ENCODE measurements at regions not wholly inside any gene's neighbourhood (a gene's known extent, or its start where the extent isn't known, plus 50 kb on each side); places are given as distances from the start of the nearest gene placed in this dataset.
A peak's percentile ranks its signal among the peaks of the same experiment; 100 is the strongest.
"Not testable (repeated sequence)": the region's sequence is repeated elsewhere in the genome, so short reads cannot be mapped to it uniquely, and the experiment has no call there.

DNA sequence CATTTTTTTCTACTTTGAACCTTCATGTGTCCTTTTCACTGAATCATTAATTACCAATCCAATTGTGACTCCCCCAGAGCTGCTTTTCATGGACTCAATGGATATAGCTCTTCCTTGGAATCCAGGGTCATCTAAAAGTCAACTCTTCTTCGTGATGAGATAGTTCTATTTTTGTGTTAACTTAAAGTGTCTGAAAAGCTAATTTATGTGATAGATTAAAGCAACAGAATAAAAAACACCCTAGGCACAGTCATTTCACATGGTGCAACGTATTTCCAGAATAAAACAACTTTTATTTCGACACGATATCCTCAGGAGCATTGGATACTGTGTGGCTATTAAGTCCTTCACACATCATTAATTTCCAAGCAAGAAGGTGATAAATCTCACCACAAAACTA, 250.6 kb upstream of the SPHKAP start:
- TF ChIP-seq, protein P1, sequence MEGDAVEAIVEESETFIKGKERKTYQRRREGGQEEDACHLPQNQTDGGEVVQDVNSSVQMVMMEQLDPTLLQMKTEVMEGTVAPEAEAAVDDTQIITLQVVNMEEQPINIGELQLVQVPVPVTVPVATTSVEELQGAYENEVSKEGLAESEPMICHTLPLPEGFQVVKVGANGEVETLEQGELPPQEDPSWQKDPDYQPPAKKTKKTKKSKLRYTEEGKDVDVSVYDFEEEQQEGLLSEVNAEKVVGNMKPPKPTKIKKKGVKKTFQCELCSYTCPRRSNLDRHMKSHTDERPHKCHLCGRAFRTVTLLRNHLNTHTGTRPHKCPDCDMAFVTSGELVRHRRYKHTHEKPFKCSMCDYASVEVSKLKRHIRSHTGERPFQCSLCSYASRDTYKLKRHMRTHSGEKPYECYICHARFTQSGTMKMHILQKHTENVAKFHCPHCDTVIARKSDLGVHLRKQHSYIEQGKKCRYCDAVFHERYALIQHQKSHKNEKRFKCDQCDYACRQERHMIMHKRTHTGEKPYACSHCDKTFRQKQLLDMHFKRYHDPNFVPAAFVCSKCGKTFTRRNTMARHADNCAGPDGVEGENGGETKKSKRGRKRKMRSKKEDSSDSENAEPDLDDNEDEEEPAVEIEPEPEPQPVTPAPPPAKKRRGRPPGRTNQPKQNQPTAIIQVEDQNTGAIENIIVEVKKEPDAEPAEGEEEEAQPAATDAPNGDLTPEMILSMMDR (IDR thresholded peaks at IDR 0.05; ENCODE audit: insufficient read depth in 1 of 2, low read depth in 1 of 2, low read length in 1 of 2, severe bottlenecking in 1 of 2, unreplicated experiment in 1 of 2) = no peak
- no peak for DNase-seq
- Mint-ChIP-seq H3K27ac (ENCODE audit: unreplicated experiment) (no peak overlapping the region), H3K4me3 (ENCODE audit: unreplicated experiment) (no peak overlapping the region), H3K36me3 (ENCODE audit: insufficient read depth, unreplicated experiment) (no peaks in the 10 kb centered on the region), H3K9me3 (ENCODE audit: unreplicated experiment) (peaks cover 10% of the 10 kb centered on the region), H3K27me3 (ENCODE audit: insufficient read depth, unreplicated experiment) (peaks cover 4% of the 10 kb centered on the region), H3K4me1 (ENCODE audit: low read depth, unreplicated experiment) (no peaks in the 10 kb centered on the region)
- no TSS peak for BruUV-seq (replicated peaks)
- H3K4me1 ChIP-seq = no peaks in the 10 kb centered on the region
- H3K4me3 ChIP-seq (ENCODE audit: low read depth, low read length) = no peak overlapping the region
- CTCF ChIA-PET = no interaction called here
- H3K36me3 ChIP-seq (ENCODE audit: control insufficient read depth, insufficient read depth, low read length) = no peaks in the 10 kb centered on the region
- no peaks in the 10 kb centered on the region for H3K27me3 ChIP-seq (replicated peaks; ENCODE audit: control insufficient read depth, insufficient read depth, low read length)
- no peaks in the 10 kb centered on the region for H3K9me3 ChIP-seq
- intact Hi-C loops (cut with micrococcal nuclease; ENCODE audit: unreplicated experiment) = no loop called here
- POLR2A ChIA-PET = no interaction called here

DNA sequence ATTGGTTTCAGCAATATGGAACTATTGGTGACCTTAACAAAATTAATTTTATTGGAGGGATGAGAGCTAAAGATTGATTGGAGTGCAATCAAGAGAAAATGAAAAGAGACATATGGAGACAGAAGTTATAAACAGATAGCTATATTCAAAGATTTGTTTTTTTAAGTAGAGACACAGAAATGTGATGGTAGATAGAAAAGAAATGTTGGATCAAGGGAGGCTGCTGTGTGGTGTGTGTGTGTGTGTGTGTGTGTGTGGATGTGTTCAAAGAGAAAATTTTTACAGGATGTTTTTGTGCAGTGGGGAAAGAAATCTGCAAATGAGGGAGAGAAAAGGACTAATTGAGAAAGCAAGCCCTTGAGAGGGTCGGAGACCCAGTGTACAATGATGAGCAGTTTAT, 249.5 kb upstream of the SPHKAP start:
- no peak overlapping the region for H3K4me3 ChIP-seq (ENCODE audit: low read depth, low read length)
- no peak overlapping the region for H3K27ac Mint-ChIP-seq (ENCODE audit: unreplicated experiment)
- no TSS peak for BruUV-seq (replicated peaks)
- H3K27me3 ChIP-seq (replicated peaks; ENCODE audit: control insufficient read depth, insufficient read depth, low read length) = no peaks in the 10 kb centered on the region
- no peaks in the 10 kb centered on the region for H3K36me3 ChIP-seq (ENCODE audit: control insufficient read depth, insufficient read depth, low read length)
- intact Hi-C loops (cut with micrococcal nuclease; ENCODE audit: unreplicated experiment) = no loop called here
- peaks cover 11% of the 10 kb centered on the region for H3K9me3 Mint-ChIP-seq (ENCODE audit: unreplicated experiment)
- no peaks in the 10 kb centered on the region for H3K36me3 Mint-ChIP-seq (ENCODE audit: insufficient read depth, unreplicated experiment)
- no peaks in the 10 kb centered on the region for H3K9me3 ChIP-seq
- H3K4me1 ChIP-seq = no peaks in the 10 kb centered on the region
- H3K4me1 Mint-ChIP-seq (ENCODE audit: low read depth, unreplicated experiment) = no peaks in the 10 kb centered on the region
- H3K27me3 Mint-ChIP-seq (ENCODE audit: insufficient read depth, unreplicated experiment) = peaks cover 4% of the 10 kb centered on the region
- no peak overlapping the region for H3K4me3 Mint-ChIP-seq (ENCODE audit: unreplicated experiment)
- TF ChIP-seq, protein P1 (IDR thresholded peaks at IDR 0.05; ENCODE audit: insufficient read depth in 1 of 2, low read depth in 1 of 2, low read length in 1 of 2, severe bottlenecking in 1 of 2, unreplicated experiment in 1 of 2) = no peak
- ChIA-PET POLR2A (no interaction called here), CTCF (no interaction called here)
- no peak for DNase-seq

DNA sequence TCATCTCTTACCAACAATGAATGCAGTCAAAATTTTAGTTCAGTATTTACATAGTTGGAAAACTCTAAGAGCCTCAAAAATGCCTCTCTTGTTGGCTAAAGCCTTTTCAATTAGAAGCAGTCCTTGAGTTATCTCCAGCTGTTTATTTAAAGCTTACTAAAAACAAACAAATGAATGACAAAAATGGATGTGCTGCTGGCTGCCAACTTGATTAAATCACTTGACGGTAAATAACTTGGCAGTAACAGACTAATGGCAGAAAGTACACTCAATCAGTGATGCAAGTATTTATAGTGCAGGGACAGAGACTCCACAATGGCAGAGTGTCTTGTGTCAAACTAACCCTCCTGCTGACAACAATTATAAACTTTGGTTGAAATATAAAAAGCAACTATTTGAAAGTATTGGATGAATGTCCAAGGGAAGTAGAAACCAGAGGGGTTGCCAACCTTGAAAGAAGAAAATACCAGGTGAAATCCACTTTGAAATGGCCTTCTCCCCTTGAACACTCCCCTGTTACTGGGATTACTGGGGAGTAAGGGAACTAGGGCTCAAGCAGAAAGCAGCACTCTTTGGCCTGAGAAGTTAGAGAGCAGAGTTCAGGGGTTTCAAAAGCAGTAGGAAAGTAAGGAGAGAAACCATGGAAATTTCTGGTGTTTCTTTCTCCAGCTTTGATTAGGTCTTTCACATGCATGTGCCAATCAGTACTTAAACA, 245.2 kb upstream of the SPHKAP start:
- Histone ChIP-seq H3K4me1 (no peaks in the 10 kb centered on the region), H3K9me3 (no peaks in the 10 kb centered on the region), H3K27me3 (replicated peaks; ENCODE audit: control insufficient read depth, insufficient read depth, low read length) (no peaks in the 10 kb centered on the region), H3K4me3 (ENCODE audit: low read depth, low read length) (no peak overlapping the region), H3K36me3 (ENCODE audit: control insufficient read depth, insufficient read depth, low read length) (no peaks in the 10 kb centered on the region)
- DNase-seq = no peak
- Mint-ChIP-seq H3K27ac (ENCODE audit: unreplicated experiment) (no peak overlapping the region), H3K9me3 (ENCODE audit: unreplicated experiment) (peaks cover 11% of the 10 kb centered on the region), H3K27me3 (ENCODE audit: insufficient read depth, unreplicated experiment) (peaks cover 4% of the 10 kb centered on the region), H3K4me3 (ENCODE audit: unreplicated experiment) (no peak overlapping the region), H3K4me1 (ENCODE audit: low read depth, unreplicated experiment) (no peaks in the 10 kb centered on the region), H3K36me3 (ENCODE audit: insufficient read depth, unreplicated experiment) (no peaks in the 10 kb centered on the region)
- intact Hi-C loops (cut with micrococcal nuclease; ENCODE audit: unreplicated experiment) = no loop called here
- BruUV-seq (replicated peaks) = no TSS peak
- ChIA-PET CTCF (no interaction called here), POLR2A (no interaction called here)
- TF ChIP-seq, protein P1 (IDR thresholded peaks at IDR 0.05; ENCODE audit: insufficient read depth in 1 of 2, low read depth in 1 of 2, low read length in 1 of 2, severe bottlenecking in 1 of 2, unreplicated experiment in 1 of 2) = no peak

DNA sequence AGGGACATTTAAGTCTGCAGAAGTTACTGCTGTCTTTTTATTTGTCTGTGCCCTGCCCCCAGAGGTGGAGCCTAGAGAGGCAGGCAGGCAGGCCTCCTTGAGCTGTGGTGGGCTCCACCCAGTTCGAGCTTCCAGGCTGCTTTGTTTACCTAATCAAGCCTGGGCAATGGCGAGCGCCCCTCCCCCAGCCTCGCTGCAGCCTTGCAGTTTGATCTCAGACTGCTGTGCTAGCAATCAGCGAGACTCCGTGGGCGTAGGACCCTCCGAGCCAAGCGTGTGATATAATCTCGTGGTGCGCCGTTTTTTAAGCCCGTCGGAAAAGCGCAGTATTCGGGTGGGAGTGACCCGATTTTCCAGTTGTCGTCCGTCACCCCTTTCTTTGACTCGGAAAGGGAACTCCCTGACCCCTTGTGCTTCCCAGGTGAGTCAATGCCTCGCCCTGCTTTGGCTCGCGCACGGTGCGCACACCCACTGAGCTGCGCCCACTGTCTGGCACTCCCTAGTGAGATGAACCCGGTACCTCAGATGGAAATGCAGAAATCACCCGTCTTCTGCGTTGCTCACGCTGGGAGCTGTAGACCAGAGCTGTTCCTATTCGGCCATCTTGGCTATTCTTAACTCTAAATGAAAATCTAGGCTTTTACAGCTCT, 244.0 kb upstream of the SPHKAP start:
- H3K36me3 ChIP-seq (ENCODE audit: control insufficient read depth, insufficient read depth, low read length); H3K27me3 Mint-ChIP-seq (ENCODE audit: insufficient read depth, unreplicated experiment); BruUV-seq (replicated peaks); H3K4me3 ChIP-seq (ENCODE audit: low read depth, low read length); H3K27ac Mint-ChIP-seq (ENCODE audit: unreplicated experiment); H3K4me1 ChIP-seq; H3K36me3 Mint-ChIP-seq (ENCODE audit: insufficient read depth, unreplicated experiment); H3K27me3 ChIP-seq (replicated peaks; ENCODE audit: control insufficient read depth, insufficient read depth, low read length); intact Hi-C loops (cut with micrococcal nuclease; ENCODE audit: unreplicated experiment); H3K9me3 ChIP-seq; H3K4me1 Mint-ChIP-seq (ENCODE audit: low read depth, unreplicated experiment); DNase-seq; CTCF ChIA-PET; POLR2A ChIA-PET: not testable (repeated sequence)
- Mint-ChIP-seq H3K4me3 (ENCODE audit: unreplicated experiment) (peak overlapping the region; percentile 22), H3K9me3 (ENCODE audit: unreplicated experiment) (peaks cover 11% of the 10 kb centered on the region)

Data from Caco-2 (cell line).